ENCODE measurements at regions not wholly inside any gene's neighbourhood (a gene's known extent, or its start where the extent isn't known, plus 50 kb on each side); places are given as distances from the start of the nearest gene placed in this dataset.

DNA sequence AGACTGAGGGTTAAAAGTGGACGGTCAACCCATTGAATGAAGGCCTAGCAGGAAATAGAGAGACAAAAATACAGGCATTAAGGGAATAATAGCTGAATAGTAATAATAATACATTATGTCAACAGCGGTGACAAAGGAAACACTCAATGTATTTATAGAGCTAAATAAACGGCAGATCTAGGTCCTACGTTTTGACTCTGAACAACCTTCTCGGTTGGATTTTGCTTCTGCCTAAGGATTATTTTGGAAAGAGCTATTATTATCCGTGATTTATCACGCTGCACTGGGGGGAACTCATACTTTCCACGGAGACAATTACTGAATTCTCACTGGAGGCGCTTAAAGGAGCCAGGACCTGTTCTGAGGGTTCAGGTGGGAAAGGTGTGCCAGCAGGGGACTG, 118.2 kb upstream of the KIRREL3 start:
- Mint-ChIP-seq H3K36me3 (ENCODE audit: low read depth, unreplicated experiment) (no peaks in the 10 kb centered on the region), H3K4me3 (ENCODE audit: unreplicated experiment) (no peak overlapping the region), H3K27me3 (ENCODE audit: unreplicated experiment) (no peaks in the 10 kb centered on the region), H3K9me3 (ENCODE audit: unreplicated experiment) (no peaks in the 10 kb centered on the region), H3K4me1 (ENCODE audit: unreplicated experiment) (no peaks in the 10 kb centered on the region), H3K27ac (ENCODE audit: unreplicated experiment) (no peak overlapping the region)
- no peak for DNase-seq (ENCODE audit: low spot score)
- TF ChIP-seq, protein P1, sequence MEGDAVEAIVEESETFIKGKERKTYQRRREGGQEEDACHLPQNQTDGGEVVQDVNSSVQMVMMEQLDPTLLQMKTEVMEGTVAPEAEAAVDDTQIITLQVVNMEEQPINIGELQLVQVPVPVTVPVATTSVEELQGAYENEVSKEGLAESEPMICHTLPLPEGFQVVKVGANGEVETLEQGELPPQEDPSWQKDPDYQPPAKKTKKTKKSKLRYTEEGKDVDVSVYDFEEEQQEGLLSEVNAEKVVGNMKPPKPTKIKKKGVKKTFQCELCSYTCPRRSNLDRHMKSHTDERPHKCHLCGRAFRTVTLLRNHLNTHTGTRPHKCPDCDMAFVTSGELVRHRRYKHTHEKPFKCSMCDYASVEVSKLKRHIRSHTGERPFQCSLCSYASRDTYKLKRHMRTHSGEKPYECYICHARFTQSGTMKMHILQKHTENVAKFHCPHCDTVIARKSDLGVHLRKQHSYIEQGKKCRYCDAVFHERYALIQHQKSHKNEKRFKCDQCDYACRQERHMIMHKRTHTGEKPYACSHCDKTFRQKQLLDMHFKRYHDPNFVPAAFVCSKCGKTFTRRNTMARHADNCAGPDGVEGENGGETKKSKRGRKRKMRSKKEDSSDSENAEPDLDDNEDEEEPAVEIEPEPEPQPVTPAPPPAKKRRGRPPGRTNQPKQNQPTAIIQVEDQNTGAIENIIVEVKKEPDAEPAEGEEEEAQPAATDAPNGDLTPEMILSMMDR (IDR thresholded peaks at IDR 0.05; ENCODE audit: unreplicated experiment): no peak

DNA sequence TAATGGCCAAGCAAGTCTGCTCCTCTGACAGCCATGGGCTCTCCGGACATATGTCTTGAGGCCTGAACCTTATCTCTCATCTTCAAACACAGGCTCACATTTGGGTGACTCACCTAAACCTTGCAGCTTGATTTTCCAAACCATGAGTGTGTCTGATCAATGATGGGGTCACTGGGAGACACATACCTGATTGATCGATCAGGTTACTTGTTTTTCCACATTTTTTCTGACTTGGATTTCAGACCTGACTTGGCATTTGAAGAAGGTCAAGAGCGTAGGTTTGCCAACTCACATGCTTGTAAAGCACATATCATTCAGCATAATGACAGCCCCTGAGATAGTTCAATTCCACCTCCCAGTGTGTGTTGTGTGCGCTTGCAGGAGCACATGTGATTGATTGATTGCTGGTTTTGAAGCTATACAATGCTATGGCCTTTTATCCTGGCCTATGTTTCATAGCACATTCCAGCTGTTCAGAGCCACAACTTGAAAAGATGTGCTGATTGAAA, 116.7 kb upstream of the KIRREL3 start:
- H3K27me3 Mint-ChIP-seq (ENCODE audit: unreplicated experiment): no peaks in the 10 kb centered on the region
- H3K36me3 Mint-ChIP-seq (ENCODE audit: low read depth, unreplicated experiment): no peaks in the 10 kb centered on the region

DNA sequence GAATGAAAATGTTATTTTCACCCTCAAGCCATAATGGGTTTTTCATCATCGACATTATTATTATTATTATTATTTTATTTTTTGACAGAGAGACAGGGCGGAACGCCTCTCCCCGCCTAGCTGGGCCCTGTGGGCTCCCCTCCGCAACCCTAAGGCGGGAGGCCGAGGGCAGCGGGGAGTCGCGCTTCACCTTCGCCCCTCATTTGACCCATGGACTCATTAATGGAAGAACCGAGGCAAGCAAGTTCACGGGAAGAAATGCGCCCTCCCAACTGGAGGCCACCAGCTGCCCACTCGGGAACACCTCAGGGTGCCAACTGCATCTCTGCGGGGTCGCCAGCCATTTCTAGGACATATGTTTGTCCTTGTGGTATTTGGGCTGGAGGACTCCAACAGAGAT, 115.3 kb upstream of the KIRREL3 start:
- Mint-ChIP-seq H3K36me3 (ENCODE audit: low read depth, unreplicated experiment) (no peaks in the 10 kb centered on the region), H3K27ac (ENCODE audit: unreplicated experiment) (no peak overlapping the region), H3K4me1 (ENCODE audit: unreplicated experiment) (peaks cover 2% of the 10 kb centered on the region), H3K9me3 (ENCODE audit: unreplicated experiment) (no peaks in the 10 kb centered on the region), H3K4me3 (ENCODE audit: unreplicated experiment) (no peak overlapping the region), H3K27me3 (ENCODE audit: unreplicated experiment) (no peaks in the 10 kb centered on the region)
- TF ChIP-seq, protein P1 (IDR thresholded peaks at IDR 0.05; ENCODE audit: unreplicated experiment): no peak
- no peak for DNase-seq (ENCODE audit: low spot score)

More for the DNA sequence above, 116.7 kb upstream of the KIRREL3 start:
- Mint-ChIP-seq H3K27ac (ENCODE audit: unreplicated experiment) (no peak overlapping the region), H3K4me1 (ENCODE audit: unreplicated experiment) (no peaks in the 10 kb centered on the region), H3K4me3 (ENCODE audit: unreplicated experiment) (no peak overlapping the region), H3K9me3 (ENCODE audit: unreplicated experiment) (no peaks in the 10 kb centered on the region)
- TF ChIP-seq, protein P1 (IDR thresholded peaks at IDR 0.05; ENCODE audit: unreplicated experiment): no peak
- DNase-seq (ENCODE audit: low spot score): no peak

DNA sequence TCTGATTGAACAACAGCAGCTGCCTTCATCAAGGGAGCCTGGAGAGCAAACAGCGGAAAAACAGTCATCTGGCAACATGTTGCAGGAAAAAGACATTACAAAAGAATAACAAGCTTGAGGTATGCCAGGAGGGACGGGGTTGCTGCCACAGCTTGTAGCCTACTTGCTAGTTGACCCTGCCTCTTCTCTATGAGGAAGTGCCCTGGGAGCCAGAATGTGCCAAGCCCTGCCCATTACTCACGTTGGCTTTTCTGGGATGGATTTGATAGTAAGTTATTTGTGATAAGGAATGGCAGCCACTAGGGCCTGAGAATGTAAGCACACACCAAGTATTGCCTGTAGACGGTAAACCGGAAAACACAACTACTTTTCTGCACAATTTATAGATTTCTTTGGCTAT, 113.5 kb upstream of the KIRREL3 start:
- DNase-seq (ENCODE audit: low spot score): no peak
- no peaks in the 10 kb centered on the region for H3K9me3 Mint-ChIP-seq (ENCODE audit: unreplicated experiment)
- no peak overlapping the region for H3K27ac Mint-ChIP-seq (ENCODE audit: unreplicated experiment)
- peaks cover 15% of the 10 kb centered on the region for H3K4me1 Mint-ChIP-seq (ENCODE audit: unreplicated experiment)
- TF ChIP-seq, protein P1 (IDR thresholded peaks at IDR 0.05; ENCODE audit: unreplicated experiment): no peak
- H3K36me3 Mint-ChIP-seq (ENCODE audit: low read depth, unreplicated experiment): no peaks in the 10 kb centered on the region
- H3K4me3 Mint-ChIP-seq (ENCODE audit: unreplicated experiment): no peak overlapping the region
- H3K27me3 Mint-ChIP-seq (ENCODE audit: unreplicated experiment): peaks cover 2% of the 10 kb centered on the region

DNA sequence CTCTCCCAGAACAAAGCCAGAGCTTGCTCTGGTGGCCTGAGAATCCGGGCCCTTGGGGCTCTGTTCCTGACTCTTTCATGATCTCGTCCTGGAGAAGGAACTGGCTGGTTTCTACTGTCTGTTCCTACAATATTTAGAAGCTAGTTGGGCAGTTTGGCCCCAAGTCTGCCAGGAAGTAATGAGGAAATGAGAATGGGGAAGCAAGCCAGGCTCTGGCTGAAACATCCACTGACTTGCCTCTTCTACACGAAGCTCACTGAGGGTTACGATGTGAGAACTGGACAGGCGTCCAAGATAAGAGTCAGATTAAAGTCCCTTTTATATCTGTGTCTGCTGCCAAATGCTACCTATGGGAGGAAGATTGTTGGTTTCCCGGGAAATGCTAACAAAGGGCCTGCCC, 110.0 kb upstream of the KIRREL3 start:
- H3K4me3 Mint-ChIP-seq (ENCODE audit: unreplicated experiment): no peak overlapping the region
- no peaks in the 10 kb centered on the region for H3K9me3 Mint-ChIP-seq (ENCODE audit: unreplicated experiment)
- no peak overlapping the region for H3K27ac Mint-ChIP-seq (ENCODE audit: unreplicated experiment)
- H3K27me3 Mint-ChIP-seq (ENCODE audit: unreplicated experiment): peaks cover 2% of the 10 kb centered on the region
- no peaks in the 10 kb centered on the region for H3K36me3 Mint-ChIP-seq (ENCODE audit: low read depth, unreplicated experiment)
- DNase-seq (ENCODE audit: low spot score): no peak
- TF ChIP-seq, protein P1 (IDR thresholded peaks at IDR 0.05; ENCODE audit: unreplicated experiment): no peak
- peaks cover 27% of the 10 kb centered on the region for H3K4me1 Mint-ChIP-seq (ENCODE audit: unreplicated experiment)
